NCI-H2196 (cell line): ENCODE measurements at regions not wholly inside any gene's neighbourhood (a gene's known extent, or its start where the extent isn't known, plus 50 kb on each side); places are given as distances from the start of the nearest gene placed in this dataset.
"Not testable (repeated sequence)": the region's sequence is repeated elsewhere in the genome, so short reads cannot be mapped to it uniquely, and the experiment has no call there.

ENCODE experiments used
- DNase-seq: peaks from one replicate; lab custom pipeline; 2025; ENCODE audit not compliant: unreplicated experiment; lab: John Stamatoyannopoulos, UW

- no peak for DNase-seq
Measured at GRCh38 chr13:46498650-46499049, 54.3 kb upstream of the LRCH1 start.

- DNase-seq: no peak
Measured at GRCh38 chr13:46496086-46496485, 56.9 kb upstream of the LRCH1 start.

- DNase-seq: no peak
Measured at GRCh38 chr13:46495651-46496050, 57.3 kb upstream of the LRCH1 start.

- no peak for DNase-seq
Measured at GRCh38 chr13:46495066-46495465, 57.9 kb upstream of the LRCH1 start.

DNA sequence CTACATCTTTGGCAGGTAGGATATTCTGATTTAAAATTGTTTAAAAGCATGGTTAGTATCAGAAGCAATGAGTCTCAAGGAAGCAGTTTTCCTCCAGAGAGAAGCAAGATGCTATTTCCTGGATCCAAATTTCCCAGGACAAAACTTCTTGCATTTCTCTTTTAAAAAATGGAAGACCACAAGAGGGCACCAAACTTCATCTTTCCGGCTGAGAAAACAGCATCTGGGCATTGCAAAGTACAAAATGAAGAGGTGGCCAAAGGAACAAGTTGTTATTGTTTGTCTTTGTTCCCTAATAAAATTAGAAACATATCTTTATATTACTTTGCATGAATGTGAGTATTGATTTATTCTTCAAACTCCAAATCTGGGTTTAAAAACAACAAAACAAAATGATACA lies 60.0 kb upstream of the LRCH1 start:
- DNase-seq: peak; percentile 21

GRCh38 chr13:46491641-46492040 lies 61.3 kb upstream of the LRCH1 start:
- no peak for DNase-seq

DNA sequence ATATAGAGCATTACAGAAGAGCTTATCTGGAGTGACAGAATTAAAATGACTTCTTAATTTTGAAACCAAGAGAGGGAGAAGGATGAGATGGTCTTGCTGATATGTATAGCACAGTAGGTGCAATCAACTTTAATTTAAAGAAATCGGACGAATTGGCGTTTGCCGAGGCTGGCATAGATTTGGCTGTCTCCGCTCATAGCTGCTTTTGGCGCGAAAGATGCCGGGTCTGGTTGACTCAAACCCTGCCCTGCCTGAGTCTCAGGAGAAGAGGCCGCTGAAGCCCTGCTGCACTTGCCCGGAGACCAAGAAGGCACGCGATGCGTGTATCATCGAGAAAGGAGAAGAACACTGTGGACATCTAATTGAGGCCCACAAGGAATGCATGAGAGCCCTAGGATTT lies 62.3 kb upstream of the LRCH1 start:
- not testable (repeated sequence) for DNase-seq

DNA sequence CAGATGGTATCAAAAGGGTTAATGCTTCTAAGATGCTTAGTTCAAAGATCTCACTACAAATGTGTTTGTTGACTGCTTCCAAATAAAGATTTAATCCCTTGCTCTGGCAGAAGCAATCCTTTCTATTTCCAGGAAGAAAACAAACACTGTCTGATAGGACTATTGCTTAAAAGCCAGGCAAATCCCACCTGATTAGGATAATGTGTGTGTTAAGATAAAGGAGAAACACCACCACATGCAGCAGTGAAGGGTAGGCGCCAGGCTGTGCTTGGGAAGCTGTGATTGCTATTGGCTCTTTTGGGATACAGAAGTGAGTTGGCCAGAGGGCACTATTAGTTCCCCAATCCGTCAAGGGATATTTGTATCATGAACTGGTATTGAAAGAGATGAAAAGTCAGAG lies 62.8 kb upstream of the LRCH1 start:
- no peak for DNase-seq

DNA sequence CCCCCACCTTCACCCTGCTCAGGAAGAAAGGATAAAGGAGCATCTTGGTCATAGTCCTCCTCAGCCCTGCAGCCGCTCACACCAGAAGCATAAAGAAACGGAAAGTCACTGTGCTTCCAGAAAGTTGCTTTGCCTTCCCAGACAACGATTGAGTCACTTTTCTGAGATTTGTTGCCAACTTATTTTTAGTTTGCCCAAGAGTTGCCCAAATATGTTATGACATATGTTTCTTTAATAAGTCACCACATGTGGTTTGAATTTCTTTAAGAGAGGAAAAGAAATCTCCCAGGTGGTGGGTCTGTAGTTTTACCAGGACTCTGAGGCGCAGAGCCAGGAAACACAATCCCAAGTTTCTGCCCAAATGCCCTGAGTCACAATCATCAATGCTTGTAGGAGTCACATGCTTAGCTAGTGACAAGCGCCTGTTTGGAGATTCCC lies 63.4 kb upstream of the LRCH1 start:
- DNase-seq: no peak

DNA sequence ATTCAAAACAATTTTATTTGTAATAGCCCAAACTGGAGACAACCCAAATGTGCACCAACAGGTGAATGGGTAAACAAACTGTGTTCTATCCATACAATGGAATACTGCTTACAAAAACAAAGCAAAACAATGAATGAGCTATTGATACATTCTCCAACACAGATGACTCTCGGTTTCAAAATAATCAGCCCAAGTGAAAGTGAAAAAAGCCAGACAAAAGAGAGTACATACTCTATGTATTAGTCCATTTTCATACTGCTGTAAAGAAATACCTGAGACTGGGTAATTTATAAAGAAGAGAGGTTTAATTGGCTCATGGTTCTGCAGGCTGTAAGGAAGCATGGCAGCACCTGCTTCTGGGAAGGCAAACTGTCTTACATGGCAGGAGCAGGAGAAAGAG lies 65.2 kb upstream of the LRCH1 start:
- DNase-seq: no peak

DNA sequence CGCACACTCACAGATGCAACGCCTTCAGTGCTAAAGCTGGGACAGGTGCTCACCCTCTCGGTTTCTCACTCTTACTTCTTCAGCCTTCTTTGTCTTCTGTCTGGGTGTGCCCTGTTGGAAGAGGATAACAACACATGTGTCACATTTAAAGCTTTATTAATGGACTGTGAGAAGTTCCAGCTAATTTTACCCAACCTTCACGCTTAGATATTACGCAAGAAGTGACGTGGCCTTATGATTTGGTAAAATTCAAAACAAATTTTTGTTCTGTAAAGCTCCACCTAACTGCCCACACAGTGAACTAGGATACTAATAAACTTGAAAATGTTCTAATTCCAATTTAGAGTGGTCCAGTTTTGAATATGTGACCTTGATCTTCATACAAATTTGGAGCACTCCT lies 66.7 kb upstream of the LRCH1 start:
- DNase-seq: no peak

GRCh38 chr13:46484561-46484960 lies 68.4 kb upstream of the LRCH1 start:
- no peak for DNase-seq

DNA sequence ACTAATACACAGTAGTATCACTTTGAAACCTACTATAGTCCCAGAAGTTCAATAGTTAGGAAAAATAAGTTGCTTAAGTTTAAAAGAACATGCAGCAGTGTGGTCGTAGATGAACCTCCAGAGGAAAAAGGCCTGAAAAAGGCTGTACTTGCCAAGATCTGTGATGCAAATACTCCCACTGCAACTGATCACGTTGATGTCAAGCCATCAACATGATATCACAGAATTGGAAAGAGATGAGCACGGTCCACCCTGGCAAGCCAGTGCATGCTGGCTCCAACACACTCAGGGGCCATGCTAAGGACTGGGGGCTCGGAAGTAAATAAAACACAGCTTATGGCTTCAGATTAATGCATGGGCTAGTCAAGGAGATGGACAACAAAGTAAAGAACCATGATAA lies 71.8 kb upstream of the LRCH1 start:
- no peak for DNase-seq

GRCh38 chr13:46480131-46480530 lies 72.8 kb upstream of the LRCH1 start:
- no peak for DNase-seq

- DNase-seq: no peak
Measured at GRCh38 chr13:46479691-46480090, 73.3 kb upstream of the LRCH1 start.

GRCh38 chr13:46479283-46479682 lies 73.7 kb upstream of the LRCH1 start:
- DNase-seq: no peak

DNA sequence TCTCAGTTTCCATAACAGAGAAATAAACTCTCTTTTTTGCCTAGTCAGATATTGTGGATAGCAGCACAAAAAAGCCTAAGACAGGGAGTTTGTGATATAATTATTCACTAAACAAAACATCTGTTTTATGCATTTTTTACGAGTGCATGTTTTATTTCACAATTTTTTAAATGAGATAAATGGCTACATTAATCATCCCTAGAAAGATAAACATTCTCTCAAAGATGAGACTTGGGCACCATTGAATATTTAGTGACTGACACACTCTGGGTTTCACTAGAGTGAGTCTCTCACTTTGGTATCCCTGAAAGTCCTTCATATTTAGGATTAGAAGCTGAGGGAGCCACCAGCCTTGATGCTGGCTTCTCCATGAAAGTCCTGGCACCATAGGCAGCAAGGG lies 74.3 kb upstream of the LRCH1 start:
- DNase-seq: no peak

DNA sequence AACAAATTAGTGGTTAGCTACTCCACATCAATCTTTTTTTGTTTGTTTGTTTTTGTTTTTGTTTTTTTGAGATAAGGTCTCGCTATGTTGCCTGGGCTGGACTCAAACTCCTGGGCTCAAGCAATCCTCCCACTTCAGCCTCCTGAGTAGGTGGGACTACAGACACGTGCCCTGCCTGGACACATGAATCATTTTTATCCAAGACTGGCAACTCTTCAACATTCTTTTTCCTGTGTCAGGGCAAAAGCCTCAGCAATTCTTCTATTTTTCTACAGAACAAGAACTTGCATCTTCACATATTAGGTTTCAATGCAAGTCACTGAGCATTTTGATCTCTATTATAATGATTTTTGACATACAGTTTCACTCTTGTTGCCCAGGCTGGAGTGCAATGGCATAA lies 76.8 kb upstream of the LRCH1 start:
- no peak for DNase-seq

DNA sequence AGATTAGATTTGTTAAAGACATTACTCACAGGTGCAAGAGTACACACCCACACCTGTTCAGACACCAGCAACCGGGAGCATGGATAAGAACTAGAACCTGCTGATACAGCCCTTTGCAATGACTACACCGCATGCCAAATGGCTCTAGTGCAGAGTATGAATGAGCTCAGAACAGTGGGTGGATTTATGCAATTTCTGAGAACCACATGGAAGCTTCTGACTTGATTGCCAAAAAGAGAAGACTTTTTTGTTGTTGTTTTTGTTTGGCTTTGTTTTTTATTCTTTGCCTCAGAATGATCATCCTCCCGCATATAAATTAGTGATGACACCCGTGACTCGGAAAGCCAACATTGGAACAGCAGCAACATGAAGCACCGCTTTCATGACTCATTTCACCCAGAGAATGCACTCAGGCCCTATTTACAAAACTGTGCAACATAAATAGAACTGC lies 77.4 kb upstream of the LRCH1 start:
- DNase-seq: no peak

DNA sequence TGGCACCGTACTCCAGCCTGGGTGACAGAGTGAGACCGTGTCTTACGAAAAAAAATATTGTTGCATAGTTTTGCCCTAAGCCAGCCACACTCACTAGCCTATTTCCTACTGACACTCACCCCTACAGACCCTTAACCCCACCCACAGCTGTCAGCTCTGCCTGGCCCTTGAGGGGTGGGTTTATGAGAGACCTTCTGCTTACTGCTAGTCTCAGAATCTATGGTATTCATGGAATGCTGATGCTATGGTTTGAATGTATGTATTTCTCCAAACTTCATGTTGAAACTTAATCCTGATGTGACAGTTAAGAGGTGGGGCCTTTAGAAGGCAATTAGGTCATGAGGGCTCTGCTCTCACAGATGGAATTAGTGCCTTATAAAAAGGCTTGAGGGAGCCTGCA lies 79.2 kb upstream of the LRCH1 start:
- no peak for DNase-seq

- DNase-seq: no peak
Measured at GRCh38 chr13:46472384-46472783, 80.6 kb upstream of the LRCH1 start.

- not testable (repeated sequence) for DNase-seq
Measured at GRCh38 chr13:46469699-46470098, 82.6 kb upstream of the RUBCNL start.

DNA sequence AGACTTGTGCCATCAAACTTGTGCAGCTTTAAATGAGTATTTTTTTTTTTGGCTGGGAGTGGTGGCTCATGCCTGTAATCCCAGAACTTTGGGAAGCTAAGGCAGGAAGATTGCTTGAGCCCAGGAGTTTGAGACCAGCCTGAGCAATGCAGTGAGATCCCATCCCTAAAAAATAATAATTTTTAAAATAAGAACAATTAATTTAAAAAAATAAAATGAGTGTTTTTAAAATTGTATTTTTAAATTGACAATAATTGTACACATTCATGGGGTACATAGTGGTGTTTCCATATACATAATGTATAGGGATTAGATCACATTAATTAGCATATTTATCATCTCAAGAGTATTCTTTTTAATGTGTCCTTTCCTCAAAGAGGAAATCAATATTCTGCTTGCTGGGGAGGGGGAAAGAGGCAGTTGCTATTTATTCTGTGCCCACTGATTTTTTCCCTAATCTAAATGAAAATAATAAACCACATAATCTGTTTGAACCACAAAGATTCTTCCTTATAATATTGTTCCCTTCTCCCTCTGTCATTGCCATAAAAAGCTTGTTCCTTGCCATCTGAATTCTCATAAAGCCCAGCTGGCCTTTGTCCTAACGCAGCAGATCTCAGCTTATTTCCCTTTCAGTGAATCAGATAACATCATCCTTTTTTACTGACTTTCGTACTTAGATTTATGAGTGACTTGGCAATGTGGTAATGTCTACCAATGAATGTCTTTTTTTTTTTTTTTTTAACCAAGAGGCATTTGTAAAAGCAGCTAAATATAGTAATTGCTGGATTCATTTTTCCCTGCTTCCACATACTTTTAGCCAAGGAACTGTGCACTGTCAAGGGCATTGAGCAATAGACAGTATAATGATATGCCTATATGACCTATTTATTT lies 81.8 kb upstream of the RUBCNL start:
- no peak for DNase-seq
